8988T (cell line): ENCODE measurements at regions not wholly inside any gene's neighbourhood (a gene's known extent, or its start where the extent isn't known, plus 50 kb on each side); places are given as distances from the start of the nearest gene placed in this dataset.

Experiments used
- DNase-seq: peaks from one replicate; pipeline ENCODE4 v3.0.0; 2011

- DNase-seq: no peak
Observed at GRCh38 chr12:127362121-127362520, 904.8 kb upstream of the TMEM132C start.

- no peak for DNase-seq
Observed at GRCh38 chr12:127363392-127363791, 903.6 kb upstream of the TMEM132C start.

GRCh38 chr12:127373559-127373958, 893.4 kb upstream of the TMEM132C start:
- no peak for DNase-seq

- DNase-seq: no peak
Observed at GRCh38 chr12:127374447-127374846, 892.5 kb upstream of the TMEM132C start.

- no peak for DNase-seq
Observed at GRCh38 chr12:127381043-127381668, 885.8 kb upstream of the TMEM132C start.

GRCh38 chr12:127381681-127382080, 885.3 kb upstream of the TMEM132C start:
- no peak for DNase-seq

GRCh38 chr12:127383281-127383680, 883.7 kb upstream of the TMEM132C start:
- DNase-seq: no peak

GRCh38 chr12:127386723-127387122, 880.2 kb upstream of the TMEM132C start:
- DNase-seq: no peak

GRCh38 chr12:127388985-127389384, 878.0 kb upstream of the TMEM132C start:
- DNase-seq: no peak

- DNase-seq: no peak
Observed at GRCh38 chr12:127389923-127390322, 877.0 kb upstream of the TMEM132C start.

GRCh38 chr12:127393465-127393864, 873.5 kb upstream of the TMEM132C start:
- no peak for DNase-seq

GRCh38 chr12:127393896-127394295, 873.1 kb upstream of the TMEM132C start:
- no peak for DNase-seq

- no peak for DNase-seq
Observed at GRCh38 chr12:127396734-127397133, 870.2 kb upstream of the TMEM132C start.

GRCh38 chr12:127398016-127398710, 868.8 kb upstream of the TMEM132C start:
- DNase-seq: no peak

- DNase-seq: no peak
Observed at GRCh38 chr12:127399451-127399850, 867.5 kb upstream of the TMEM132C start.

- DNase-seq: no peak
Observed at GRCh38 chr12:127400221-127400620, 866.7 kb upstream of the TMEM132C start.

GRCh38 chr12:127401005-127401404, 866.0 kb upstream of the TMEM132C start:
- no peak for DNase-seq

- DNase-seq: no peak
Observed at GRCh38 chr12:127401536-127401935, 865.4 kb upstream of the TMEM132C start.

GRCh38 chr12:127411166-127411915, 855.6 kb upstream of the TMEM132C start:
- DNase-seq: no peak

- no peak for DNase-seq
Observed at GRCh38 chr12:127411981-127412380, 855.0 kb upstream of the TMEM132C start.

GRCh38 chr12:127412866-127413265, 854.1 kb upstream of the TMEM132C start:
- DNase-seq: no peak

- DNase-seq: no peak
Observed at GRCh38 chr12:127414186-127414585, 852.8 kb upstream of the TMEM132C start.

- no peak for DNase-seq
Observed at GRCh38 chr12:127414636-127415035, 852.3 kb upstream of the TMEM132C start.

GRCh38 chr12:127416796-127417195, 850.2 kb upstream of the TMEM132C start:
- no peak for DNase-seq
